NCI-H2107 treated with DMSO at 0.1 percent for 48 hours (cell line): ENCODE measurements at regions not wholly inside any gene's neighbourhood (a gene's known extent, or its start where the extent isn't known, plus 50 kb on each side); places are given as distances from the start of the nearest gene placed in this dataset.
A peak's percentile ranks its signal among the peaks of the same experiment; 100 is the strongest.

ENCODE experiments used
- DNase-seq: peaks from one replicate; lab custom pipeline; 2025; ENCODE audit not compliant: unreplicated experiment; lab: John Stamatoyannopoulos, UW

DNA sequence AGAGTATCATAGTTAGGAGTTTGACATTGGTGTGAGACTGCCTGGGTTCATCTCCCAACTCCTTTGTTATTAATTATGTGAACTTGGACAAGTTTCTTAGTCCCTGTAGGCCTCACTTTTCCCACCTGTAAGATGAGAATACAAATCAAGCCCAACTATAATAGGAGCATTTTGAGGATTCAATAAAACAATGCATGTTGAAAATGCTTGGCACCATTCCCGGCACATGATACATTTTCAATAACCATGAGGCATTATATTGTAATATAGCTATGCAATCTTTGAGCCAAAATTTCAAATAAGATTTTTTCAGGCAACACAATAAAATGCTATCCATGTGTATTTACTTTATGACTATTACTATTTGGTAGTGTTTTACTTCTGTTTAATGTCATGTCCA is 229.0 kb upstream of the SP4 start:
- no peak for DNase-seq

DNA sequence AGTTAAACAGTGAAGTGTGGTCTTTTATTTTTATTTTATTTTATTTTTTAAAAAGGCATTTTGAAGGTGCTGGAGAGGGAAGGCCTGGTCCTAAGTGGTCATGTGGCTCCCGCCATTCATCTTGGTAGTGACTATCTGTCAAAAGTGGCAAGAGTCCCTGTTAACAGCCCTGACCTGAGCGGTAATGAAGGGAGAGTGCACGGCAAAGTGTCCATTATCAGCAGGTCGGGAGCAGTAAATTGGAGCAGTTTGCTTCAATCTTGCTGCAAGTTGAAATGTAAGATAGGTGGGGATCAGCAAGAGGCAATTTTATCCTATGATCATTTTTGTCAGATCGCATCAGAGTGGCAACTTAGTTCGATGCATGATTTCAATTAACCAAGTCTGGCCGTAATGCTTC is 227.4 kb upstream of the SP4 start:
- DNase-seq = no peak

DNA sequence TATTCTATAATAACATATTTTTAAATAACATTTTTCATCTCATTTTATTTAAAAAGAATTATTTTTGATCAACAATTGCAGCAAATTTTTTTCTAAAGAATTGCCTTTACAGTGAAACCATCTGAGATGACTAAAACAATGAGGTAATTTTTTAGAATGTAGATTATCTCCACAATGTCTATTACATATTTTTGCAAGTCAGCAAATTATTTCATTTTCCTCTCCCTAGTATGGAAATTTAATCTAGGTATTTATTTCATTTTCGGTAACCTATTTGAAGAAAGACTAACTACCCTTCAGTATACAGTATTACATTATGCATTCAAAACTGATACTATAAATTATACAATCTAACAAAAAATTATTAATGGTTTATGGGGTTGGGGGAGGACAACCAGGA is 213.2 kb upstream of the SP4 start:
- no peak for DNase-seq

DNA sequence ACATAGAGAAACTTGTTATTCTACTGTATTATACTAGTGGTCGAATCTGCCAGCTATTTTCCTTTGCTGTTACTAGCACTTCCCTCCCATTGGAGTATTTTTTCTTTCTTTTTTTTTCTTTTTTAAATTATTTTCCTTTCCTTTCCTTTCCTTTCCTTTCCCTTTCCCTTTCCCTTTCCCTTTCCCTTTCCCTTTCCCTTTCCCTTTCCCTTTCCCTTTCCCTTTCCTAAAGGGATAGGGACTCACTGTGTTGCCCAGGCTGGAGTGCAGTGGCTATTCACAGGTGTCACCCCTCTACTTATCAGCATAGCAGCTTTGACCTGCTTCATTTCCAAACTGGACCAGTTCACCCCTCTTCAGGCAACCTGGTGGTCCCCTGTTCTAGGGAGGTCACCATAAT is 212.6 kb upstream of the SP4 start:
- DNase-seq = no peak

DNA sequence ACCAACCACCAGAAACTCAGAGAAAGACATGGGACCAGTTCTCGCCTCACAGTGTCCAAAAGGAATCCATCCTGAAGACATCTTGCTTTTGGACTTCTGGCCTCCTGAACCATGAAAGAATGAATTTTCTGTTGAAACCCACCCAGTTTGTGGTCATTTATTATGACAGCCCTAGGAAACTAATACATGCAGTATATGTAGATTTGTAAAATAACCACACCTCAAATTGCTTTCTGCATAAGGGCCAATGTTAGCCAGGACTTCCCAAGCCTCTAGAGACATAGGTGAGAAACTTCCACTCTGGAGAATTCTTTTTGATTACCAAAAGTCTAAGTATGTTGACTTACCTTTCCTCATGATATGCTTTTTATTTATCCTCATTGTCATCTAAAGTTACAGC is 210.5 kb upstream of the SP4 start:
- DNase-seq = no peak

DNA sequence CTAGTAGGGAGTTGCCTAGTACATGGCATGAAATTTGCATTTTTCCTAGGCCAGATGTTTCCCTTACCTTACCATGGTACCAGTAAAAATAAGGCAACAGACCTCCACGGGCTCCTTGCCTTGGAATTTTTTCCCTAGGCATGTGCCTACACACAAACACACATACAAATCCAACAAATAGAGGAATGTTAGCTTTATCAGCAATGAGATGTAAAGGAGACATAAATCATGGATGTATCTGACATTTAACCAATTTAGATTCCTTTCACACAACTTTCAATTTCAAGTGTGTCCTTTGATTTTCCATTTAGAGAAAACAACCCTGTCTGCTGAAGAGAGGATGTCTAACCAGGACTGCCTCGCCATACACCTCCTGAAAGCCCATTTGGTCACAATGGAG is 209.7 kb upstream of the SP4 start:
- no peak for DNase-seq

DNA sequence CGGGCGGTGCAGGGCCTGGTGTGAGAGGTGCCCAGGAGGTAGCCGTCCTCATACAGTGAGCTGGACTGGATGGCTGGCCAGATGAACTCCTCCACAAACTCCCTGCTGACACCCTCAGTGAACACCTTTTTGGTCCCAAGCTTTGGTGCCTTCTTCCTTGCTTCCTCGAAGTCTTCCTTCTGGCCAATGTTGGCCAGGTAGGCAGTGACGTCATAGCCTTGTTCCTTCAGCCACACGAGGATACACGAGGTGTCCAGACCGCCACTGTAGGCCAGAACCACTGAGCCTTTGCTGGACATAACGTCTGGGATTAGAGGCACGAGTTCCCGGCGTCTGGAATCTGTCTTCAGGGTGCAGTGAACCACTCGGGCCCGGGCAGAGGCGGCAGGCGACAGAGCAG is 206.8 kb upstream of the SP4 start:
- DNase-seq = no peak

DNA sequence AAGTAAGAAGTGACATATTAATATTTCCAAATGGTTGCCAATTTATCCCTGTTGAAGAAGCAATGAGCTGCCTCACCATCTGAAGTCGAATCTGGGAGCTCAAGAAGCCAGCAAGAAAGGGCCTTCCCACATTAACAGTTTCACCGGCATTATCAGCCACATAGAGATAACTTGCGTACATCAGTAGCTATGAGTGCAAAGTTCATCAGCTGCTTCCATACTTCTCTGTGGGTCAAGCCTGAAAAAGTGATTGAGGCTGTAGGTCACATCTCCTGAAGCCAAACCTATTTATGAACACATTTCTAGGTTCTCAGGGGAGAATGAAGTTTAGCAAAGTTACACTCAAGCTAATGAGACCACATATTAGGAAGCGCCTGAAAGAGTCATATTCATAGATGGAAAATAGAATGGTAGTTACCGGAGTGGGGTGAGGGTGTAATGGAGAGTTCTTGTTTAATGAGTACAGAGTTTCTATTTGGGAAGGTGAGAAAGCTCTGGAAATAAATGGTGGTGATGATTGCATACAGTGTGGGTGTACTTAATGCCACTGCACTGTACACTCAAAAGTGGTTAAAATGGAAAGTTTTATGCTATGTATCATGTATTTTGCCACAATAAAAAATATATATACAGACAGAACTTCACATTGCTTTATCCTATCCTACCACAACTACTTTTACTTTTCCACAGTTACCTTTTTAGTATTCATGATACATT is 189.3 kb upstream of the SP4 start:
- no peak for DNase-seq

DNA sequence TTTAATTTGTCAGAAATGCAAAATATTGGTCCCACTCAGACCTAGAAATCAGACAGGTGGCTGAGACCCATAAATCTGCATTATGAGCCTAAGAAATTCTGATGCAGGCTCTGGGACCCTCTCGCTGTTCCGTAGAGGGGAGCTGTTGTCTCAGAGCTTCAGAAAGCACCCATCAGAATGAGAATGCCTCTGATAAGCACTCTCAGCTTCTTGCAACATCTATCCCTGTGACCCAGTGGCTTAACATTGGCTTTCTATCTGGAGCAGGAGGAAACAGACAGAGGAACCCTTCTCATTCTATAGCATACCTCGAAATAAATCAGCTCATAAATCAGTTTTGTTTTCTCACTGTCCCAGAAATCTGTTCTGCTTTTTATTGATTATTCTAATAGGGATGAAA is 184.6 kb upstream of the SP4 start:
- DNase-seq = no peak

DNA sequence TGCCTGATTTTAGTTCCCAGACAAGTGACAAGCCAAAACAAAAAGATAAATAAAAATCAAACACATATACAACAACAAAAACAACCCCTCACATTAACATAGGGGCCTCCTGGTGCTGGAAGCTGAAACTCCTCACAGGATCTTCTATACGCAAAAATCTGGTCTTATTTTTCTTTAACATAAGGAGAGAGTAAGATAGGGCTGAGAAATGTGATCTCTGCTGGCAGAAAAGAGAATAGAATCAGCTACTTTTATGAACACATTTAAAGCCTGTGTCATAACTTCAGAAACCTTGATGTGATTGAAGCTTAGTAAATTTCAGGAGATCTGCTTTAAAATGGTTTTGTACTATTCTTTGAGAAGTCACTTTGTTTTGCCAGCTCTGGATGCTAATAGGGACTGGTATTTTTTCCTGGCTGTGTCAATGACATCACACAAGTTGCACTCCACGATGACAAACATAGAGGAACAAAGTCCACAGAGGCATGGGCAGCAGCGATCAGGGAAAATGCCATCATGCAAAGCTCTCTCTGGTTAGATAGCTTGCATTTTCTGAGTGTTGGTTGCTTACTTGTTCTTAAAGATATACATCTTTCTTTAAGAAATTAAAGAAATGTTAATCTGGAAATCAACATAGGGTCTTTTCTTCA is 176.6 kb upstream of the SP4 start:
- DNase-seq = no peak

DNA sequence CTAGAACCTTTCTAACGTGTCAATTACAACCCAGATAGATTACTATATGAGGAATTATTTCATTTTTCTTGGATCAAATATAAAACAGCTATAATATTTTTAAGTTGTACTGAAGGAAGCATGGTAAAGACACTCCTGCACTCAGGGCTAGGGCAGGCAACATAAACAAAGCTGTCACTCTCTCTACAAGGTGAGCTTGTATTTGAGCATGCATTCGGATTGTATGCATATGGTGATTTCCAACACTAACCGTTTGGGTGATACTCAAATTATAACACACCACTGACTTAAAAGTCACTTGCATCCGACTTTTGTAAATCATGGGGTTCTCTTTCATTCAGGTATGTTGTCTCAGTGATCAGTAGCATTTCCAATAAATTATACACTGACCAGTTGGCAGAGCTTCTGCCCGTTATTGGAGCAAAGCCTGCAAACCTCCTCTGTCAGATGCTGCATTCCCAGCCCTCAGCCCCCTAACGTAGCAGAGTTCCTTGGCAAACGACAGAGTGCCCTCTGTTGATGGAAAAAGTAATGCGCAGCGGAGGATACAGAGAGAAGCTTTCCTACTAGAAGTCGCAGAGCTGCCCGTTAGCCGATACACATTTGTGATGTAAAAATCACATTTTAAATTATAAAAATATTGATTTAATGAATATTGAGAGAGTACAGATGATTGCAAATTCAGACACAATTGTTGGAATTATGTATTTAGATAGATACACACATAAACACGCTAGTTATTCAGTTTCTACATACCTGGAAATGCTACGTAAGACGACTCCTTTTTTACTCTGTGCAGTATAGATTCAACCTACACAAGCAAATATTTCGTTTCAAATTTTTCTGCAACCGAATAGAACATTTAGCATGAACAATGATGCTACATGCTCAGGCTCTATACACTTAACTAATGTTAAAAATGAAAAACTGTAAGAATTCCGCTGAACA is 173.9 kb upstream of the SP4 start:
- peak; percentile 73 for DNase-seq

DNA sequence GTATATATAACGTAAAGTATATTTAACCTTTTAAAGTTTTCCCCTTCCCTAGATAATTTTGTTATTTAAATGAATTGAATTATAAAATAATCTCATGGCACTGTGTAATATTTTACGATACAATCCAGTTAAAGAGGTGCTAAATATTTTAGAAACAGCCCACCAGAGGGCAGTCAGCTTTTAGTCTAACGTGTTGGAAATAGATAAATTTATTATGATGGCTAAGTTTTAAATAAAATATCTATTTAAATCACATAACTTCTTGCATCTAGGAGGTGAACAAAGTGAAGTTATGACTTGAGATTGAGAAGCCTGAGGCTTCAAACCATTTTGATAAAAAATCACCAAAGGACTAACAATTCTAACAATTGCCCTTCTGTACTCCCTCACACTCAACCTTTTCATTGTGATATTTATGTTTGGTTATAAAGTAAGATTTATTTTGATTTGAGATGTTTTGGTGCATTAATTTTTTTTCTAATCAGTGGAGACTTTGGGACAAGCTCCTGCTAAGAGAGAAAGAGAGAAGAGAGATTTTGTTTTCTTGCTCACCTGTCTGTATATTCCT is 171.5 kb upstream of the SP4 start:
- peak; percentile 15 for DNase-seq

DNA sequence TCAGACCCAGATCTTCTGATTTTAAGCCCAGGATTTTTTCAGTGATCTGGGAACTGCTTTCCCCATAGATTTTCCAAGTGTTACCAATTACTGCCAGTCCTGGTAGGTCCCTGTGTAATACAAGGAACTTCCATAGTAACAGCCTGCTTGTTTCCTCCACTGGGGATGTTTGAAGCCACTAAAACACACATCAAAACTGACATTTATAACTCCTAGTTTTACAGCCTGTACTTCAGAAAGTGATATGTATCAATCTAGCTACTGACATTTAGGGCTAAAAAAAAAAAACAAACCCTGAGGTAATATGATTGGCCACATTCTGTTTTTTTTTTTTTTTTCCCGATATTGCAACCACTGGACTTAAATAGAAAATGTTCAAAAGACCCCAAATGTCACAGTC is 166.9 kb upstream of the SP4 start:
- no peak for DNase-seq

DNA sequence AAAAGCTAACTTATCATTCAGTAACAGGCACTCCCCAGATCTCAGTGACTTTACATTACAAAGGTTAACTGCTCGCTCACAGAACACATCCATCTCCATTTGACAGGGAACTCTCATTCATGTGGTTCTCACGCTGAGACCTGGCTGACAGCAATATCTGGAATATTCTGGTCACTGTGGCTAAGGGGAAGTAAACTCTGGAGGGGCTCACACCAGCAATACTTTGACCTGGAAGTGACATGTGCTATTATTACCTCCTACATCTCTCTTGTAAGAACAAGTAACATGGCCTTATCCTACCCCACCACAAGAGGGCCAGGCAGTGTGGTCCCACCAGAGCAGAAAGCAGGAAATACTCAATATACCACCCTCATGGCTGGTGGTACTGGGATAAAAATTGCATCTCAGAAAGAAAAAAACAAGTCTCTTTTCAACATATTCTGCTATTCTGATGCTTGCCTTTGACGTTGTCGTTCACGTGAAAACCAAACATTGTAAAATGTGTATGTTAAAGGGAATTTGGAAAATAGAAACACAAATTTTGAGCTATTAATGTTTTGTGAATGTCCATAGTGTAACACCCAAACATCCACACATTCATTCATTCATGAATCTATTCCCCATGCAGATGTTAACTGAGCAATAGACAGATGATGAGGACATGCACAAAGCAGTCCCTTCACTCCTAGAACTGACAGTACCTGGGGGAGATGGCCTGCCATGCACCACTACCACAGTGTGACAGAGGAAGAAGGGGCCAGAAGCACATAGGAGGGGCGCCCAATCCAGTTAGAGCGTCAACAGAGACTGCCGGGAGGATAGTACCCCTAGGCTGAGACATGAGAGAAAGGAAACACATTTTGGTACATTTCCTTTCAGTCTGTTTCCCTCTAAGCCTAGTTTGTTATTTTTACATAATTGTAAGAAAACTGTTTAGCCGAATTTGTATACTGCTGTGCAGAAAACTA is 166.0 kb upstream of the SP4 start:
- no peak for DNase-seq

DNA sequence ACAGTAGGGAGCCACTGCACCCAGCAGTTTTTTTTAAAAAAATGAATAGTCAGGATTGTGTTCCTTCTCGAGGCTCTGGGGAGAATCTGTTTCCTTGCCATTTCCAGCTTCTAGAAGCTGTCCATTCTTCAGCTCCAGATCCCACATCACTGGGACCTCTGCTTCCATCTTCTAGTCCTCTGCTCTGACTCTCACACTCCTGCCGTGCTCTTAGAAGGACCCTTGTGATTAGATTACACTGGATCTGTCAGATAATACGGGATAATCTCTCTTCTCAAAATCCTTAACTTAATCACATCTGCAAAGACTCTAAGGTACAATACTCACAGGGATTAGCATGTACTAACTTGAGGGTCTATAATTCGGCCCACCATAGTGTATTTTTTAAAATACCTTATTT is 158.9 kb upstream of the SP4 start:
- DNase-seq = no peak

DNA sequence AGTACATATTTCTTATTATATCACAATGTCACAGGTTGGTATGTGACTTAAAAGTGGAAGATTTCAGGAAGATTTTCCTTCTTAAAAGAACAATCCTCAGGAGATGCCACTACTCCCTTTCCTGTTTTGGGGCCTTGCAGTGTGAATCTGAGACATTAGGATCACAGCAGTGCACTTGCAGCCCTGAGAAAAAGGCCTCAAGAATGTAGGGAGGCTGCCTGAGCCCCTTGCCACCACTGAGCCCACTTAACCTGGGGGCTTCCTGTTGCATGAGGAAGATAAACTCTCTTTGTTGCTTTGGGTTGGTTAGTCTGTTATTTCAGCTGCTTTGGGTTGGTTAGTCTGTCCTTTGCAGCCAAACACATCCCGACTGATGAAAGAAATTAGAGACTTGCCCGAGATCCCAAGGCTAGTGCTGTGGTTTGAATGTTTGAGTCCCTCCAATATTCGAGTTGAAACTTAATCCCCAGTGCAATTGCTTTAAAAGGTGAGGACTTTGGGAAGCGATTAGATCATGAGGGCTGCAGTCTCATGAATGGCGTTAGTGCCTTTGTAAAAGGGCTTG is 151.3 kb upstream of the SP4 start:
- no peak for DNase-seq

DNA sequence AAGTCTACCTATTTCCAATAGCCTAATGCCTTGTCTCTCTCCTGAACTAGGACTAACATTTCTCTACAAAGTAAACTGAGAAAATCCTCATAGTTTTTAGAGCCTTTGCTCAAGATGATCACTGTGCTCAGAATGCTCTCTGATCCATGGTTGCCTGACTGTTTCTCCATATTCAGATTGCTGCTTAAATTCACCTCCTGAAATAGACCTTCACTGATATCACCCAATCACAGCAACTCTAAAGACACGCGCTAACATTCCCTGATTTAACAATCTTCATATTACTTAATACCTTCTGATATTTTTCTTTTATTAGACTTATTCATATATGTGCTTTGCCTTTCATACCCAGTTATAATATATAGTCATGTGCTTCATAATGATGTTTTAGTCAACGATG is 148.9 kb upstream of the SP4 start:
- no peak for DNase-seq

DNA sequence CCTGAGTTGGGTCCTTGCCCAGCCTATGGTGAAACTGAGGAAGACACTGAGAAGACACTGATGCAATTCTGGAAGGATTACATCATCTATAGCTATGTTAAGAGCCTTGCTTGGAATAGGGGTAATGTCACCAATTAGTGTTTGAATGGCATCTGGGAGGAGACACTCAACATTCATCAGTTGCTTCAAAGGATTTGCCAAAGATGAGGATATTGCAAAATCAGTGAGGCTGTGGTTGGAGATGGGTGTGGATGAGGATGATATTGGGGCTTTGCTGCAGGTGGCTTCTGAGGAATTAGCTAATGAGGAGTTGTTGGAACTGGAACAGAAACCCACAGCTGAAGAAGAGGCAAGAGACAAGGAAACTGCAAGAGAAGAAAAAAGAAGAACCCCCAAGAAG is 146.7 kb upstream of the SP4 start:
- no peak for DNase-seq

DNA sequence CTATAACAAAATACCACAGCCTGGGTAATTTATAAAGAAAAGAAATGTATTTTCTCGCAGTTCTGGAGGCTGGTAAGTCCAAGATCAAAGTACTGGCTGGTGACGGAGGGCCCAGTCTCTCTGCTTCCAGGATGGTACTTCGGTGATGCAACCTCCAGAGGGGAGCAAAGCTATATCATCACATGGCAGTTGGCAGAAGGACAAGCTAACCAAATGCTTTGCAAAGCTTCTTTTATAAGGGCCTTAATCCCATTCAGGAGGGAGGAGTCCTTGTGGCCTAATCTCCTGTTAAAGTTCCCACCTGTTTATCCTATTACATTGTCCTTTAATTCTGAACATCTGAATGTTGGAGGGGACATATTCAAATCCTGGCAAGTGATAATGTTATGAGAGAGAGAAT is 134.1 kb upstream of the SP4 start:
- no peak for DNase-seq

DNA sequence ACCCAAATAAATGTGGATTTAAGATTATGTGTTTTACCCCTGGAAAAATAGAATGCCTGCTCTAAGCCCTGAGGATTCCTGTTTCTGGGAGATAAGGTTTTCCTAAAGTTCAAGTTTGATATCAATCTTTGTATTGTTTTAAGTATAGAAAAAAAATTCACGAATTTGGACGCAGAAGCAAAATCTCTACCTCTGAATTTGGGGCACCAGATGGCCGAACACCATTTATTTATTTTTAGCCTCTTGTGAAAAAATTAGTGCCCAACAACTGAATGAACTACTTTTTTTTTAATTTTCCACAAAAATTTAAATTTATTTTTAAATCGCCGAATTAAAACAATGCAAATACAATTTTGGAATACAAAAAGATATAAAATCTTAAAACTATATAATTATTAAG is 128.1 kb upstream of the SP4 start:
- no peak for DNase-seq
